ENCODE measurements at regions not wholly inside any gene's neighbourhood (a gene's known extent, or its start where the extent isn't known, plus 50 kb on each side); places are given as distances from the start of the nearest gene placed in this dataset.

GRCh38 chr18:72612894-72613533 is 68.9 kb upstream of the CBLN2 start:
- no peaks in the 10 kb centered on the region for H3K36me3 ChIP-seq
- Mint-ChIP-seq H3K4me3 (no peak overlapping the region), H3K9me3 (peaks cover 10% of the 10 kb centered on the region), H3K4me1 (peaks cover 8% of the 10 kb centered on the region), H3K27ac (no peak overlapping the region), H3K36me3 (no peaks in the 10 kb centered on the region), H3K27me3 (ENCODE audit: insufficient read depth, low read depth) (peaks cover 3% of the 10 kb centered on the region)
- no peaks in the 10 kb centered on the region for H3K9me3 ChIP-seq (ENCODE audit: low read depth)
- no peak overlapping the region for H3K27ac ChIP-seq
- H3K27me3 ChIP-seq, result no peaks in the 10 kb centered on the region
- DNase-seq (ENCODE audit: low spot score), result no peak
- H3K4me2 ChIP-seq, result no peak overlapping the region
- no peak overlapping the region for H3K4me3 ChIP-seq
- no peaks in the 10 kb centered on the region for H3K4me1 ChIP-seq
- TF ChIP-seq EZH2phosphoT487 (IDR thresholded peaks at IDR 0.05), result no peak
- TF ChIP-seq EZH2 (IDR thresholded peaks at IDR 0.05), result no peak
- TF ChIP-seq, protein P1, sequence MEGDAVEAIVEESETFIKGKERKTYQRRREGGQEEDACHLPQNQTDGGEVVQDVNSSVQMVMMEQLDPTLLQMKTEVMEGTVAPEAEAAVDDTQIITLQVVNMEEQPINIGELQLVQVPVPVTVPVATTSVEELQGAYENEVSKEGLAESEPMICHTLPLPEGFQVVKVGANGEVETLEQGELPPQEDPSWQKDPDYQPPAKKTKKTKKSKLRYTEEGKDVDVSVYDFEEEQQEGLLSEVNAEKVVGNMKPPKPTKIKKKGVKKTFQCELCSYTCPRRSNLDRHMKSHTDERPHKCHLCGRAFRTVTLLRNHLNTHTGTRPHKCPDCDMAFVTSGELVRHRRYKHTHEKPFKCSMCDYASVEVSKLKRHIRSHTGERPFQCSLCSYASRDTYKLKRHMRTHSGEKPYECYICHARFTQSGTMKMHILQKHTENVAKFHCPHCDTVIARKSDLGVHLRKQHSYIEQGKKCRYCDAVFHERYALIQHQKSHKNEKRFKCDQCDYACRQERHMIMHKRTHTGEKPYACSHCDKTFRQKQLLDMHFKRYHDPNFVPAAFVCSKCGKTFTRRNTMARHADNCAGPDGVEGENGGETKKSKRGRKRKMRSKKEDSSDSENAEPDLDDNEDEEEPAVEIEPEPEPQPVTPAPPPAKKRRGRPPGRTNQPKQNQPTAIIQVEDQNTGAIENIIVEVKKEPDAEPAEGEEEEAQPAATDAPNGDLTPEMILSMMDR (IDR thresholded peaks at IDR 0.05), result no peak
- H2AFZ ChIP-seq (replicated peaks), result no peak overlapping the region
- H3K79me2 ChIP-seq (ENCODE audit: low read depth), result no peaks in the 10 kb centered on the region
- no peaks in the 10 kb centered on the region for H4K20me1 ChIP-seq (ENCODE audit: low read depth)
- H3K9ac ChIP-seq, result no peak overlapping the region
- no peaks in the 10 kb centered on the region for H3F3A ChIP-seq (ENCODE audit: low read depth)

- DNase-seq (ENCODE audit: low spot score), result no peak
- Mint-ChIP-seq H3K4me1 (no peaks in the 10 kb centered on the region), H3K4me3 (no peak overlapping the region), H3K27ac (no peak overlapping the region), H3K36me3 (no peaks in the 10 kb centered on the region), H3K9me3 (peaks cover 5% of the 10 kb centered on the region), H3K27me3 (ENCODE audit: insufficient read depth, low read depth) (no peaks in the 10 kb centered on the region)
- H3K9ac ChIP-seq, result no peak overlapping the region
- H3K79me2 ChIP-seq (ENCODE audit: low read depth), result no peaks in the 10 kb centered on the region
- no peaks in the 10 kb centered on the region for H3K9me3 ChIP-seq (ENCODE audit: low read depth)
- H3K4me1 ChIP-seq, result no peaks in the 10 kb centered on the region
- no peak overlapping the region for H3K27ac ChIP-seq
- H3K36me3 ChIP-seq, result no peaks in the 10 kb centered on the region
- TF ChIP-seq EZH2phosphoT487 (IDR thresholded peaks at IDR 0.05), result no peak
- TF ChIP-seq, protein P1 (IDR thresholded peaks at IDR 0.05), result no peak
- TF ChIP-seq EZH2 (IDR thresholded peaks at IDR 0.05), result no peak
- H2AFZ ChIP-seq (replicated peaks), result no peak overlapping the region
- H4K20me1 ChIP-seq (ENCODE audit: low read depth), result no peaks in the 10 kb centered on the region
- no peaks in the 10 kb centered on the region for H3F3A ChIP-seq (ENCODE audit: low read depth)
- H3K4me2 ChIP-seq, result no peak overlapping the region
- no peaks in the 10 kb centered on the region for H3K27me3 ChIP-seq
- no peak overlapping the region for H3K4me3 ChIP-seq
These were observed 61.2 kb upstream of the CBLN2 start for GRCh38 chr18:72605376-72605775.

DNA sequence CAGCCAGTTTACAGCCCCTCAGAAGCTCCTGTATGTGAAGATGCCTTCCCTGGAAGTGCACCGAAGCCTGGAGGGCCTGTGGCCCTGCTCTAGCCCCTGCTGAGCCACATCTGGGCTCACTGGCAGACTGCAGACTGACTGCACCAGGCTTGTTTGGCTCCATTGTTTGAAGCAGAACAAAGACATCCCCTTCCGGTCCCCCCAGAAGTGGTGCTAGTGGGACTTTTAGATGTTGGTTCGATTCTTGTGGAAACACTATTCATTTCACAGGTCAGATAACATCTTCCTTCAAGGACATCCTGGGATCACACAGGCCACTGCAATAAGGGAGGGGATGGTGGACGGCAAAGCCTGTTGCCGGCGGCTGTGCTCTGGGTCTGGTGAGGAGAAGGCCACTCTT is 57.8 kb upstream of the CBLN2 start:
- Histone ChIP-seq H3K9me3 (ENCODE audit: low read depth) (no peaks in the 10 kb centered on the region), H3K27ac (no peak overlapping the region), H3K4me3 (no peak overlapping the region), H3K36me3 (no peaks in the 10 kb centered on the region), H3K27me3 (no peaks in the 10 kb centered on the region), H4K20me1 (ENCODE audit: low read depth) (no peaks in the 10 kb centered on the region), H3K4me2 (no peak overlapping the region), H3K79me2 (ENCODE audit: low read depth) (no peaks in the 10 kb centered on the region), H2AFZ (replicated peaks) (no peak overlapping the region), H3K4me1 (no peaks in the 10 kb centered on the region), H3F3A (ENCODE audit: low read depth) (no peaks in the 10 kb centered on the region), H3K9ac (no peak overlapping the region)
- H3K4me1 Mint-ChIP-seq, result no peaks in the 10 kb centered on the region
- H3K4me3 Mint-ChIP-seq, result no peak overlapping the region
- no peaks in the 10 kb centered on the region for H3K9me3 Mint-ChIP-seq
- TF ChIP-seq EZH2 (IDR thresholded peaks at IDR 0.05) (no peak), EZH2phosphoT487 (IDR thresholded peaks at IDR 0.05) (no peak)
- TF ChIP-seq, protein P1 (IDR thresholded peaks at IDR 0.05), result no peak
- no peak for DNase-seq (ENCODE audit: low spot score)
- H3K27ac Mint-ChIP-seq, result peak overlapping the region; percentile 36
- H3K36me3 Mint-ChIP-seq, result no peaks in the 10 kb centered on the region
- no peaks in the 10 kb centered on the region for H3K27me3 Mint-ChIP-seq (ENCODE audit: insufficient read depth, low read depth)

Measured in neural progenitor cell (in vitro differentiated cells).